ENCODE measurements at regions not wholly inside any gene's neighbourhood (a gene's known extent, or its start where the extent isn't known, plus 50 kb on each side); places are given as distances from the start of the nearest gene placed in this dataset.

DNA sequence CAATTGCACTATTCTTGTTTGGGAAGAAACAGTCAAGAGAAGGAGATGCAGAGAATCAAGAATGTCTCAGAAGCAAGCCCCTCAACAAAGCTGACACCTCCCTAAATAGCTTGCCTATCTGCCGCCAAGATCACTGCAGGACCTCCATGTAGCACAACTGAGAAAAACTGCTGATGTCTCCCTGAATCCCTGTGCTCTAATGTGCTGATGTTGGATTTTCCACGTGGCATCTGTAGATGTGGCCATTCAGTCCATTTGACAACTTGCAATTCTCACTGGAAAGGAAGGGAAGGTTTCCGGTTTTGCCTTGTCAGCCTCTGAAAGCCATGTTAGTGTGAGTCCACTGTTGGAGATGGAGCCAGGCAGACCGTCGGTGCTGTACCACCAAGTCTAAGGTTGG lies 374.0 kb downstream of the DIRAS2 start:
- Histone ChIP-seq H3K9me3 (ENCODE audit: control insufficient read depth, insufficient read depth, low read depth, low read length) (no peaks in the 10 kb centered on the region), H3K4me1 (ENCODE audit: control insufficient read depth, insufficient read depth, low read length) (no peaks in the 10 kb centered on the region), H3K36me3 (ENCODE audit: control insufficient read depth in 2 of 2, insufficient read depth in 1 of 2, low read length in 2 of 2) (no peaks in the 10 kb centered on the region), H3K4me3 (ENCODE audit: low read depth, low read length) (no peak overlapping the region), H3K27ac (ENCODE audit: extremely low read depth, low read depth, low read length) (no peak overlapping the region)
- ChIA-PET CTCF (no interaction called here), POLR2A (no interaction called here)
- TF ChIP-seq, protein P1, sequence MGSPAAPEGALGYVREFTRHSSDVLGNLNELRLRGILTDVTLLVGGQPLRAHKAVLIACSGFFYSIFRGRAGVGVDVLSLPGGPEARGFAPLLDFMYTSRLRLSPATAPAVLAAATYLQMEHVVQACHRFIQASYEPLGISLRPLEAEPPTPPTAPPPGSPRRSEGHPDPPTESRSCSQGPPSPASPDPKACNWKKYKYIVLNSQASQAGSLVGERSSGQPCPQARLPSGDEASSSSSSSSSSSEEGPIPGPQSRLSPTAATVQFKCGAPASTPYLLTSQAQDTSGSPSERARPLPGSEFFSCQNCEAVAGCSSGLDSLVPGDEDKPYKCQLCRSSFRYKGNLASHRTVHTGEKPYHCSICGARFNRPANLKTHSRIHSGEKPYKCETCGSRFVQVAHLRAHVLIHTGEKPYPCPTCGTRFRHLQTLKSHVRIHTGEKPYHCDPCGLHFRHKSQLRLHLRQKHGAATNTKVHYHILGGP (tag by site-specific recombination; IDR thresholded peaks at IDR 0.05), result no peak

DNA sequence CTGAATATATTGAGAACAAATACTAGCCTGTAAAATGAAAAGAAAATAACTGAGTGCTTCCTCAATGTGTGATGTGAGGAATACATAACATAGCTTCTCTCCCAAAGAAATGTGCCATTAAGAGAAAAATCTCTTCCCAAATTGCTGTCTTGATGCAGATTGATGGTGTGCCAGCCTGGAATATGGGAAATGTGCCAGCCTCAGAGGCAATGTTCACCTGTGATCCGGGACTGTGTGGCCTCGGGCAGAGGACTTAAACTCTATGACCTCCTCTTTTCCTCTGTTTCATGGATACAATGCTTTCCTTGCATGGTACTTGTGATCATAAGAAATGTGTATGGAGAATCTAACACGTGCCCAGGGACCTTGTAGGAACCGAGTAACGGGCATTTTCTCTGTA lies 370.9 kb downstream of the DIRAS2 start:
- H3K4me3 ChIP-seq (ENCODE audit: low read depth, low read length), result no peak overlapping the region
- no peaks in the 10 kb centered on the region for H3K9me3 ChIP-seq (ENCODE audit: control insufficient read depth, insufficient read depth, low read depth, low read length)
- H3K36me3 ChIP-seq (ENCODE audit: control insufficient read depth in 2 of 2, insufficient read depth in 1 of 2, low read length in 2 of 2), result no peaks in the 10 kb centered on the region
- no peak overlapping the region for H3K27ac ChIP-seq (ENCODE audit: extremely low read depth, low read depth, low read length)
- no peaks in the 10 kb centered on the region for H3K4me1 ChIP-seq (ENCODE audit: control insufficient read depth, insufficient read depth, low read length)
- ChIA-PET POLR2A (interaction anchor here (0.6 to 1.1 kb wide), 2 partner anchors 23 to 24 kb away, joined by 3 read pairs; no protein-coding TSS in a partner anchor), CTCF (no interaction called here)
- TF ChIP-seq ZNF664 (tag by site-specific recombination; IDR thresholded peaks at IDR 0.05) (no peak), ZFHX2 (tag by site-specific recombination; conservative IDR thresholded peaks at IDR 0.05) (no peak), ZNF133 (tag by site-specific recombination; IDR thresholded peaks at IDR 0.05) (no peak), PRDM1 (tag by site-specific recombination; IDR thresholded peaks at IDR 0.05) (no peak), ZNF24 (tag by site-specific recombination; IDR thresholded peaks at IDR 0.05) (no peak), MYNN (tag by site-specific recombination; IDR thresholded peaks at IDR 0.05; ENCODE audit: borderline replicate concordance) (no peak), ZNF248 (tag by site-specific recombination; IDR thresholded peaks at IDR 0.05) (no peak), ZNF707 (tag by site-specific recombination; IDR thresholded peaks at IDR 0.05) (no peak), BCL11B (tag by site-specific recombination; IDR thresholded peaks at IDR 0.05; ENCODE audit: low read depth) (no peak), ZBTB21 (tag by site-specific recombination; IDR thresholded peaks at IDR 0.05) (no peak)

DNA sequence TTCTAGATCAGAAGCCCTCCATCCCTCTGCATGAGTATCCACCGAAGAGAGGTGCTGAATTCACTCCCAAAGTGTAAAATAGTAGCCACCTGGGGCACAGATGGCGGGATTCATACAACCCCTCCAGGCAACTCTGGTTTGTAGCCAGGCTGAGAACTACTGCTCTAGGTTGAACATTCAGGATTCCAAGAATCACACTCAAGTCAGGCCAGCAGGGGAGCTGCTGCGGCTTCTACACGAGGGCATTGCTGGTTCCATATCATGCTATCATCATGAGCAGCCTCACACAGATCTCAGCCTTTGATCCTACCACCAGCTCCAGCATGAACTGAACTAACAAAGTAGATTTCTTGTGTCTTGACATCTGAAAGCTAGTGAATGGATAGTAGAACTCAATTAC lies 367.9 kb downstream of the DIRAS2 start:
- H3K9me3 ChIP-seq (ENCODE audit: control insufficient read depth, insufficient read depth, low read depth, low read length), result no peaks in the 10 kb centered on the region
- ChIA-PET POLR2A (no interaction called here), CTCF (no interaction called here)
- TF ChIP-seq, protein P2, sequence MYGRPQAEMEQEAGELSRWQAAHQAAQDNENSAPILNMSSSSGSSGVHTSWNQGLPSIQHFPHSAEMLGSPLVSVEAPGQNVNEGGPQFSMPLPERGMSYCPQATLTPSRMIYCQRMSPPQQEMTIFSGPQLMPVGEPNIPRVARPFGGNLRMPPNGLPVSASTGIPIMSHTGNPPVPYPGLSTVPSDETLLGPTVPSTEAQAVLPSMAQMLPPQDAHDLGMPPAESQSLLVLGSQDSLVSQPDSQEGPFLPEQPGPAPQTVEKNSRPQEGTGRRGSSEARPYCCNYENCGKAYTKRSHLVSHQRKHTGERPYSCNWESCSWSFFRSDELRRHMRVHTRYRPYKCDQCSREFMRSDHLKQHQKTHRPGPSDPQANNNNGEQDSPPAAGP (tag by site-specific recombination; IDR thresholded peaks at IDR 0.05), result no peak
- TF ChIP-seq SCRT2 (tag by site-specific recombination; IDR thresholded peaks at IDR 0.05) (no peak), GLIS2 (tag by site-specific recombination; IDR thresholded peaks at IDR 0.05) (no peak), BCL11B (tag by site-specific recombination; IDR thresholded peaks at IDR 0.05; ENCODE audit: low read depth) (no peak)
- TF ChIP-seq, protein P3, sequence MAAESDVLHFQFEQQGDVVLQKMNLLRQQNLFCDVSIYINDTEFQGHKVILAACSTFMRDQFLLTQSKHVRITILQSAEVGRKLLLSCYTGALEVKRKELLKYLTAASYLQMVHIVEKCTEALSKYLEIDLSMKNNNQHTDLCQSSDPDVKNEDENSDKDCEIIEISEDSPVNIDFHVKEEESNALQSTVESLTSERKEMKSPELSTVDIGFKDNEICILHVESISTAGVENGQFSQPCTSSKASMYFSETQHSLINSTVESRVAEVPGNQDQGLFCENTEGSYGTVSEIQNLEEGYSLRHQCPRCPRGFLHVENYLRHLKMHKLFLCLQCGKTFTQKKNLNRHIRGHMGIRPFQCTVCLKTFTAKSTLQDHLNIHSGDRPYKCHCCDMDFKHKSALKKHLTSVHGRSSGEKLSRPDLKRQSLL (tag by site-specific recombination; IDR thresholded peaks at IDR 0.05), result no peak
- no peaks in the 10 kb centered on the region for H3K36me3 ChIP-seq (ENCODE audit: control insufficient read depth in 2 of 2, insufficient read depth in 1 of 2, low read length in 2 of 2)
- no peaks in the 10 kb centered on the region for H3K4me1 ChIP-seq (ENCODE audit: control insufficient read depth, insufficient read depth, low read length)
- no peak overlapping the region for H3K27ac ChIP-seq (ENCODE audit: extremely low read depth, low read depth, low read length)
- H3K4me3 ChIP-seq (ENCODE audit: low read depth, low read length), result no peak overlapping the region

DNA sequence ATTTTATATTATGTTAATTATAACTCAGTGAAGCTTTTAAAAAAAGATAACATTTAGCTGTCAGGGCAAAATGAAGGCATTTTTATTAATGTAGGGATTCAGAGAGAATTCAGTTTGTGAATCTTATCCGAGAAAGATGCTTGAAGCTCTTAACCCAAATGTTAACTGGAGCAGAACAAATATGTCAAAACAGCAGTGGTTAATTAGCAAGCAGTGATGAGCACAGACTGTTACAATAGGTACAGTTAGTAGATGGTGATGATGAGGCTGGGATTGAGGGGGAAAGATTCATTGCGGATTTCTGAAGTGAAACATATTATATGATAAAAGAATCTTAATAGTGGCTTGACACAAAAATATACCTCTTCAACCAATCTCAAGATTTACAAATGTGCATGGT lies 356.7 kb downstream of the DIRAS2 start:
- no peak for TF ChIP-seq KLF10 (tag by site-specific recombination; IDR thresholded peaks at IDR 0.05)
- TF ChIP-seq ZNF114 (tag by site-specific recombination; IDR thresholded peaks at IDR 0.05), result no peak
- TF ChIP-seq ZNF747 (tag by site-specific recombination; IDR thresholded peaks at IDR 0.05), result no peak
- TF ChIP-seq ZNF184 (tag by site-specific recombination; IDR thresholded peaks at IDR 0.05), result no peak
- no peak for TF ChIP-seq SETDB1 (IDR thresholded peaks at IDR 0.05; ENCODE audit: insufficient read length, low read length)
- no peak for TF ChIP-seq ZNF785 (tag by site-specific recombination; IDR thresholded peaks at IDR 0.05)
- TF ChIP-seq WT1 (tag by site-specific recombination; IDR thresholded peaks at IDR 0.05), result no peak
- TF ChIP-seq, protein P2 (tag by site-specific recombination; IDR thresholded peaks at IDR 0.05), result no peak
- no peak for TF ChIP-seq ZNF248 (tag by site-specific recombination; IDR thresholded peaks at IDR 0.05)
- Histone ChIP-seq H3K4me3 (ENCODE audit: low read depth, low read length) (no peak overlapping the region), H3K9me3 (ENCODE audit: control insufficient read depth, insufficient read depth, low read depth, low read length) (no peaks in the 10 kb centered on the region), H3K4me1 (ENCODE audit: control insufficient read depth, insufficient read depth, low read length) (no peaks in the 10 kb centered on the region), H3K36me3 (ENCODE audit: control insufficient read depth in 2 of 2, insufficient read depth in 1 of 2, low read length in 2 of 2) (no peaks in the 10 kb centered on the region), H3K27ac (ENCODE audit: extremely low read depth, low read depth, low read length) (no peak overlapping the region)
- CTCF ChIA-PET, result interaction anchor here (0.7 kb wide), 1 partner anchor 319 kb away, joined by 3 read pairs; no protein-coding TSS in a partner anchor
- POLR2A ChIA-PET, result no interaction called here
